ENCODE measurements at regions not wholly inside any gene's neighbourhood (a gene's known extent, or its start where the extent isn't known, plus 50 kb on each side); places are given as distances from the start of the nearest gene placed in this dataset.

GRCh38 chr10:130787243-130787642 lies 524.3 kb downstream of the TCERG1L start:
- ATAC-seq: no peak
- no peak for FAIRE-seq
- no peaks in the 10 kb centered on the region for H3K4me1 ChIP-seq
- H3K4me3 ChIP-seq: no peak overlapping the region
- H3K4me2 ChIP-seq: no peak overlapping the region
- CTCF ChIA-PET: no interaction called here
- no peak overlapping the region for H3K27ac ChIP-seq
- WGBS (ENCODE audit: missing lambda C conversion rate): 3% methylated on average over 3 of the region's 3 CpGs
- DNase-seq (ENCODE audit: low read depth in 1 of 2, low spot score in 1 of 2): no peak
- POLR2A ChIA-PET: no interaction called here
- TF ChIP-seq MAX (IDR thresholded peaks at IDR 0.05) (no peak), EHF (CRISPR knock-in tag; IDR thresholded peaks at IDR 0.05) (no peak), CTCF (IDR thresholded peaks at IDR 0.05) (no peak), ZSCAN20 (CRISPR knock-in tag; IDR thresholded peaks at IDR 0.05) (no peak), FOSB (CRISPR knock-in tag; IDR thresholded peaks at IDR 0.05) (no peak), ESRRA (IDR thresholded peaks at IDR 0.05; ENCODE audit: borderline replicate concordance, low read length) (no peak), USF2 (IDR thresholded peaks at IDR 0.05) (no peak), EP300 (IDR thresholded peaks at IDR 0.05) (no peak), BCL3 (IDR thresholded peaks at IDR 0.05) (no peak), CEBPB (IDR thresholded peaks at IDR 0.05) (no peak), E2F6 (IDR thresholded peaks at IDR 0.05; ENCODE audit: borderline replicate concordance, low read depth) (no peak), MAZ (IDR thresholded peaks at IDR 0.05; ENCODE audit: borderline replicate concordance, low read depth, low read length) (no peak), ZC3H11A (IDR thresholded peaks at IDR 0.05) (no peak), ATOH8 (CRISPR knock-in tag; IDR thresholded peaks at IDR 0.05; ENCODE audit: low read depth) (no peak)
- 0 out of 3 replicates have a peak, but pooled peaks cover 3% of the 10 kb centered on the region for H3K9me3 ChIP-seq

- DNase-seq (ENCODE audit: low read depth in 1 of 2, low spot score in 1 of 2): no peak
- Histone ChIP-seq H3K27ac (no peak overlapping the region), H3K4me1 (no peaks in the 10 kb centered on the region), H3K4me3 (no peak overlapping the region), H3K9me3 (0 out of 3 replicates have a peak, but pooled peaks cover 3% of the 10 kb centered on the region), H3K4me2 (no peak overlapping the region)
- WGBS (ENCODE audit: missing lambda C conversion rate): 9% methylated on average over 4 of the region's 4 CpGs
- POLR2A ChIA-PET: no interaction called here
- no peak for ATAC-seq
- FAIRE-seq: no peak
- TF ChIP-seq JUNB (IDR thresholded peaks at IDR 0.05): no peak
- no peak for TF ChIP-seq ESRRA (IDR thresholded peaks at IDR 0.05; ENCODE audit: borderline replicate concordance, low read length)
- TF ChIP-seq HOXB5 (CRISPR knock-in tag; IDR thresholded peaks at IDR 0.05): no peak
- TF ChIP-seq EHMT2 (IDR thresholded peaks at IDR 0.05; ENCODE audit: low read depth): no peak
- TF ChIP-seq CHD2 (IDR thresholded peaks at IDR 0.05; ENCODE audit: low read length, partially characterized antibody): no peak
- CTCF ChIA-PET: no interaction called here
These were observed 523.7 kb downstream of the TCERG1L start for GRCh38 chr10:130787821-130788220.

- ATAC-seq: no peak
- Histone ChIP-seq H3K4me3 (no peak overlapping the region), H3K4me1 (no peaks in the 10 kb centered on the region), H3K9me3 (0 out of 3 replicates have a peak, but pooled peaks cover 5% of the 10 kb centered on the region), H3K4me2 (no peak overlapping the region), H3K27ac (no peak overlapping the region)
- 14% methylated on average over 2 of the region's 2 CpGs for WGBS (ENCODE audit: missing lambda C conversion rate)
- POLR2A ChIA-PET: no interaction called here
- no peak for FAIRE-seq
- CTCF ChIA-PET: no interaction called here
- TF ChIP-seq PHF8 (IDR thresholded peaks at IDR 0.05; ENCODE audit: borderline replicate concordance, low read depth) (no peak), POLR2A (IDR thresholded peaks at IDR 0.05; ENCODE audit: low read length) (no peak), ZFP36 (IDR thresholded peaks at IDR 0.05; ENCODE audit: borderline replicate concordance, partially characterized antibody) (no peak), CEBPB (IDR thresholded peaks at IDR 0.05) (no peak), GATA3 (IDR thresholded peaks at IDR 0.05; ENCODE audit: borderline replicate concordance) (no peak), TP53 (CRISPR knock-in tag; IDR thresholded peaks at IDR 0.05) (no peak), ESRRA (IDR thresholded peaks at IDR 0.05; ENCODE audit: borderline replicate concordance, low read length) (no peak), HDAC2 (IDR thresholded peaks at IDR 0.05) (no peak), TFCP2L1 (CRISPR knock-in tag; IDR thresholded peaks at IDR 0.05) (no peak), RARB (CRISPR knock-in tag; IDR thresholded peaks at IDR 0.05) (no peak), JUNB (IDR thresholded peaks at IDR 0.05) (no peak)
- DNase-seq (ENCODE audit: low read depth in 1 of 2, low spot score in 1 of 2): no peak
These were observed 521.2 kb downstream of the TCERG1L start for GRCh38 chr10:130790339-130790738.

All from A549 (cell line).